IPS-NIHi7 (cell line): ENCODE measurements at regions not wholly inside any gene's neighbourhood (a gene's known extent, or its start where the extent isn't known, plus 50 kb on each side); places are given as distances from the start of the nearest gene placed in this dataset.
A peak's percentile ranks its signal among the peaks of the same experiment; 100 is the strongest.
"Not testable (repeated sequence)": the region's sequence is repeated elsewhere in the genome, so short reads cannot be mapped to it uniquely, and the experiment has no call there.

ENCODE experiments used
- DNase-seq: peaks from one replicate; pipeline ENCODE4 v3.0.0; 2012; ENCODE audit warnings: mixed read lengths; ENCODE audit errors: extremely low spot score

- peak; percentile 74 for DNase-seq
These were observed 99.4 kb downstream of the SHANK2 start for GRCh38 chr11:71153005-71153390.

GRCh38 chr11:71152312-71153004 is 99.9 kb downstream of the SHANK2 start:
- not testable (repeated sequence) for DNase-seq

- no peak for DNase-seq
These were observed 100.8 kb downstream of the SHANK2 start for GRCh38 chr11:71151561-71151960.

- no peak for DNase-seq
These were observed 101.5 kb downstream of the SHANK2 start for GRCh38 chr11:71150859-71151258.

GRCh38 chr11:71148716-71149115 is 103.7 kb downstream of the SHANK2 start:
- no peak for DNase-seq

- no peak for DNase-seq
These were observed 105.0 kb downstream of the SHANK2 start for GRCh38 chr11:71147331-71147730.

- DNase-seq = no peak
These were observed 105.5 kb downstream of the SHANK2 start for GRCh38 chr11:71146846-71147245.

- DNase-seq = no peak
These were observed 106.2 kb downstream of the SHANK2 start for GRCh38 chr11:71145988-71146824.

- DNase-seq = no peak
These were observed 107.0 kb downstream of the SHANK2 start for GRCh38 chr11:71145368-71145767.

- DNase-seq = no peak
These were observed 107.6 kb downstream of the SHANK2 start for GRCh38 chr11:71144736-71145135.

GRCh38 chr11:71144010-71144409 is 108.4 kb downstream of the SHANK2 start:
- no peak for DNase-seq

- DNase-seq = no peak
These were observed 112.0 kb downstream of the SHANK2 start for GRCh38 chr11:71140206-71140919.

GRCh38 chr11:71139516-71140205 is 112.7 kb downstream of the SHANK2 start:
- no peak for DNase-seq

GRCh38 chr11:71138737-71139425 is 113.5 kb downstream of the SHANK2 start:
- DNase-seq = no peak

GRCh38 chr11:71137376-71137775 is 115.0 kb downstream of the SHANK2 start:
- DNase-seq = no peak

GRCh38 chr11:71136095-71136845 is 116.1 kb downstream of the SHANK2 start:
- no peak for DNase-seq

GRCh38 chr11:71135112-71135511 is 117.3 kb downstream of the SHANK2 start:
- no peak for DNase-seq

- DNase-seq = no peak
These were observed 118.4 kb downstream of the SHANK2 start for GRCh38 chr11:71133946-71134345.

GRCh38 chr11:71131861-71132260 is 120.5 kb downstream of the SHANK2 start:
- no peak for DNase-seq

- no peak for DNase-seq
These were observed 122.3 kb downstream of the SHANK2 start for GRCh38 chr11:71130106-71130505.

GRCh38 chr11:71129624-71130023 is 122.8 kb downstream of the SHANK2 start:
- DNase-seq = no peak
